Osteoblast (primary cell): ENCODE measurements at regions not wholly inside any gene's neighbourhood (a gene's known extent, or its start where the extent isn't known, plus 50 kb on each side); places are given as distances from the start of the nearest gene placed in this dataset.

Experiments
- DNase-seq: peaks from one replicate; pipeline ENCODE4 v3.0.0; 2011; ENCODE audit warnings: low spot score, mixed read lengths; ENCODE audit not compliant: insufficient read length; ENCODE audit errors: missing footprints
- H2AFZ ChIP-seq: 2 replicates; pipeline ENCODE4 v1.6.0; 2011; ENCODE audit warnings: mild to moderate bottlenecking, low read length
- H3K27ac ChIP-seq: 2 replicates; pipeline ENCODE4 v1.5.1; 2011; ENCODE audit warnings: mild to moderate bottlenecking, low read depth, low read length, moderate library complexity
- H3K27me3 ChIP-seq: 2 replicates; pipeline ENCODE4 v1.6.0; 2012; ENCODE audit warnings: mild to moderate bottlenecking, control low read depth, inconsistent platforms, low read length, moderate library complexity; ENCODE audit not compliant: insufficient read depth
- H3K36me3 ChIP-seq: 2 replicates; pipeline ENCODE4 v1.5.1; 2011; ENCODE audit warnings: mild to moderate bottlenecking, low read length, control low read depth, moderate library complexity; ENCODE audit not compliant: insufficient read depth
- H3K4me1 ChIP-seq: 2 replicates; pipeline ENCODE4 v1.5.1; 2011; ENCODE audit warnings: mild to moderate bottlenecking, low read length, control low read depth, moderate library complexity; ENCODE audit not compliant: insufficient read depth
- H3K4me2 ChIP-seq: 2 replicates; pipeline ENCODE4 v1.6.0; 2011; ENCODE audit warnings: mild to moderate bottlenecking, low read length; ENCODE audit not compliant: insufficient read depth
- H3K4me3 ChIP-seq: fragments of 200-600 bp; sonication (generic); 3 replicates; pipeline ENCODE4 v1.5.1; 2012; ENCODE audit warnings: mild to moderate bottlenecking, low read length, inconsistent platforms; ENCODE audit not compliant: insufficient read depth
- H3K79me2 ChIP-seq: 2 replicates; pipeline ENCODE4 v1.6.0; 2012; ENCODE audit warnings: mild to moderate bottlenecking, low read length, control low read depth, inconsistent platforms; ENCODE audit not compliant: insufficient read depth
- H3K9me3 ChIP-seq: 2 replicates; pipeline ENCODE4 v1.5.1; 2011; ENCODE audit warnings: low read depth, low read length, control low read depth
- H4K20me1 ChIP-seq: 2 replicates; pipeline ENCODE4 v1.6.0; 2012; ENCODE audit warnings: mild to moderate bottlenecking, low read length, control low read depth; ENCODE audit not compliant: insufficient read depth
- TF ChIP-seq, protein P1 (sequence below): IDR thresholded peaks from 2 replicates; pipeline ENCODE4 v1.5.1; 2011; ENCODE audit warnings: mild to moderate bottlenecking, low read depth, low read length, moderate library complexity; ENCODE audit errors: extremely low read depth

DNA sequence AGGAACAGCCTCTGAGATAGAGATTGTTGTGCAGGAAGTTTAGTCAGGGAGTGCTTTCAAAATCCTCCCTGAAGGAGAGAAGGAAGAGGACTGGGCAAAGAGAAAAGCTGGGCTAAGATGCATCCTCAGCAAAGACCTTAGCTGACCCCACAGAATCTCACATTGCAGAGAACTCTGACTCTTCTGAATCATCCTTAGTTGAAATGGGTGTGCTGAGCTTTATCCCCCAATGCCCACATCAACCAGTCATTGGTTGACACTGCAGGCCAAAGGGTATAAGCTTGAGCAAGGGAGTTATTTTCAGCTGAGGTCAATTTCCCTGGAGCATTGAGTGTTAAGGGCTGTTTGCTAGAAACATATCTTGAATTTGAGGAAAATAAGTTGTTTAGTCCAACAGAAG is 732.2 kb downstream of the CBLN4 start:
- Histone ChIP-seq H3K4me3 (no peak overlapping the region), H4K20me1 (no peaks in the 10 kb centered on the region), H2AFZ (no peak overlapping the region), H3K4me2 (peak overlapping the region; percentile 36), H3K4me1 (no peaks in the 10 kb centered on the region), H3K9me3 (peaks cover 2% of the 10 kb centered on the region), H3K27me3 (no peaks in the 10 kb centered on the region), H3K79me2 (no peaks in the 10 kb centered on the region), H3K36me3 (no peaks in the 10 kb centered on the region), H3K27ac (no peak overlapping the region)
- TF ChIP-seq, protein P1, sequence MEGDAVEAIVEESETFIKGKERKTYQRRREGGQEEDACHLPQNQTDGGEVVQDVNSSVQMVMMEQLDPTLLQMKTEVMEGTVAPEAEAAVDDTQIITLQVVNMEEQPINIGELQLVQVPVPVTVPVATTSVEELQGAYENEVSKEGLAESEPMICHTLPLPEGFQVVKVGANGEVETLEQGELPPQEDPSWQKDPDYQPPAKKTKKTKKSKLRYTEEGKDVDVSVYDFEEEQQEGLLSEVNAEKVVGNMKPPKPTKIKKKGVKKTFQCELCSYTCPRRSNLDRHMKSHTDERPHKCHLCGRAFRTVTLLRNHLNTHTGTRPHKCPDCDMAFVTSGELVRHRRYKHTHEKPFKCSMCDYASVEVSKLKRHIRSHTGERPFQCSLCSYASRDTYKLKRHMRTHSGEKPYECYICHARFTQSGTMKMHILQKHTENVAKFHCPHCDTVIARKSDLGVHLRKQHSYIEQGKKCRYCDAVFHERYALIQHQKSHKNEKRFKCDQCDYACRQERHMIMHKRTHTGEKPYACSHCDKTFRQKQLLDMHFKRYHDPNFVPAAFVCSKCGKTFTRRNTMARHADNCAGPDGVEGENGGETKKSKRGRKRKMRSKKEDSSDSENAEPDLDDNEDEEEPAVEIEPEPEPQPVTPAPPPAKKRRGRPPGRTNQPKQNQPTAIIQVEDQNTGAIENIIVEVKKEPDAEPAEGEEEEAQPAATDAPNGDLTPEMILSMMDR: no peak
- no peak for DNase-seq

DNA sequence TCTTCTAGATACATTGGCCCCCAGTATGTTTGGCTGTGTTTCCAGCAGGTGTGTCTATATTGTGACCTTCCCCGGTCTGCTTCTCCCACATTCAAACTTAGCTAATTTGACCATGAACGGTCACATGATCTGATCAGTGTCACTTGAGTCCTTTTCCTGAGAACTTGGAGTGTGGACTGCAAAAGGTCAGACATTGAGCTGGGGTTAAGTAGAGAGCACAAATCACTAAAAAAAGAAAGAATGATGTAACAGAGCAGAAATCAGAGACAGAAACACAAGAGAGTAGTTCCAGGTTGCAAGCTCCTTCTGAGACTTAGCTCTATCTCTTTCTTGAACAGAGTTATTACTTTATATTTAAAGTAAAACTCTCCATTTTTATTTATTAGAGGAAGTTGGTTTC is 733.9 kb downstream of the CBLN4 start:
- TF ChIP-seq, protein P1: no peak

DNA sequence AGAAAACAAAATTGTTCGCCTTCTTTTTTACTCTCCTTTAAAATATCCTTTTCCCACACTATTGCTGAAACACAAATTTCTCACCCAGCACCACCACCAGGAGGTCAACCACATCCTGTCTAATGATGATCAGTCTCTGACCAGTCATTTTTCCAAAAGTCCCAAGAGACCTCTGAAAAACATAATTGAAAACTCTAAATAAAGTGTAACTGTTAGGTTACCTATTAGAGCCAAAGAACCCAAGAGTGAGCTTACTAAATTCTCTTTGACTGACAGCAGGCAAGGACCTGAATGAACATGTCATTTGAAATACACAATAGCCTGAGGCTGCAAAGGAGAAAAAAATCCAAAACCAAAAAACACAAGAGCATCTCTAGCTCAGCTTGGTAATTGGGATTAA is 735.4 kb downstream of the CBLN4 start:
- no peak overlapping the region for H2AFZ ChIP-seq
- H3K9me3 ChIP-seq: peaks cover 2% of the 10 kb centered on the region
- H3K27me3 ChIP-seq: no peaks in the 10 kb centered on the region
- H3K4me1 ChIP-seq: no peaks in the 10 kb centered on the region
- no peaks in the 10 kb centered on the region for H4K20me1 ChIP-seq
- no peak overlapping the region for H3K4me2 ChIP-seq
- TF ChIP-seq, protein P1: no peak
- H3K27ac ChIP-seq: no peak overlapping the region
- no peak overlapping the region for H3K4me3 ChIP-seq
- peak; percentile 5 for DNase-seq
- H3K79me2 ChIP-seq: no peaks in the 10 kb centered on the region
- H3K36me3 ChIP-seq: no peaks in the 10 kb centered on the region

More for the DNA sequence above, 733.9 kb downstream of the CBLN4 start:
- Histone ChIP-seq H3K27ac (no peak overlapping the region), H3K9me3 (peaks cover 2% of the 10 kb centered on the region), H3K27me3 (no peaks in the 10 kb centered on the region), H4K20me1 (no peaks in the 10 kb centered on the region), H3K79me2 (no peaks in the 10 kb centered on the region), H2AFZ (no peak overlapping the region), H3K4me3 (no peak overlapping the region), H3K4me2 (no peak overlapping the region), H3K4me1 (no peaks in the 10 kb centered on the region), H3K36me3 (no peaks in the 10 kb centered on the region)
- no peak for DNase-seq

DNA sequence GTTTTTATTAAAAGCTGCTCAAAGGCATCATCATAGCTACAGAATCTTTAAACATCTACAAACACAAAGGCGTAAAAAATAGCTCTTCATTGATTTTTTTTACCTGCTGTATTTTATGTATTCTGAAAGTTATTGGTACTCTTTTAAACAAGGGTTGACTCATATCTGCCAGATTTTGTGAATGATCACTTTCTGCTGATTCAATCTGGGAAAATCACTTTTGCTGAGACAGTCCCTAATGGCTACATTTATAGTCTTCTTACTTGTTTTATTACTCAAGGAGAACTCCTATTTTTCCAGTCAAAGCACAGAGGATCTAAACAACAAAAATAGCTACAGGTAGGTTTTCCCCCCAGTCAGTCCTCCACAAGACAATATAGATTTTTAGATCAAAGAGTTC is 739.0 kb downstream of the CBLN4 start:
- no peak overlapping the region for H2AFZ ChIP-seq
- H4K20me1 ChIP-seq: no peaks in the 10 kb centered on the region
- H3K27me3 ChIP-seq: no peaks in the 10 kb centered on the region
- H3K9me3 ChIP-seq: peaks cover 1% of the 10 kb centered on the region
- no peak overlapping the region for H3K4me2 ChIP-seq
- no peak overlapping the region for H3K4me3 ChIP-seq
- H3K36me3 ChIP-seq: no peaks in the 10 kb centered on the region
- H3K79me2 ChIP-seq: no peaks in the 10 kb centered on the region
- TF ChIP-seq, protein P1: no peak
- no peaks in the 10 kb centered on the region for H3K4me1 ChIP-seq
- DNase-seq: no peak
- H3K27ac ChIP-seq: no peak overlapping the region
